ENCODE measurements at regions not wholly inside any gene's neighbourhood (a gene's known extent, or its start where the extent isn't known, plus 50 kb on each side); places are given as distances from the start of the nearest gene placed in this dataset.
"Not testable (repeated sequence)": the region's sequence is repeated elsewhere in the genome, so short reads cannot be mapped to it uniquely, and the experiment has no call there.

DNA sequence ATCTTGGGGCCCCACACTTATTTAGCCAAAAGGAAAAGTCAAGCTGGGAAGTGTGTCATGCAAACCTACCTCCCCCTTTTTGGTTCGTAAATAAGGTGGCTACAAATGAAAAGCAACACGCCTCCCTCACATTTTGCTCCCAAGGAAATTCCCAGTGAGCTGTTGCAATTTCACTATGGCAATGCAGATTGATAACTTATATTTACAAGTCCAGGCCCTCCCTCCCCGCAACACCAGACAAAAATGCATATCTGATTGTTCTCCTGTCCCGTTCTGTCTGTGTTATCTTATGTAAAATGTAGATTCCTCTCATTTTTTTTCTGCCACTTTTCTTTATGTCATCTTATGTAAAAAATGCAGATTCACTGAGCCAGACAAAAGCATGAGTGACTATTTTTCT is 1305.3 kb downstream of the SLITRK5 start:
- DNase-seq (ENCODE audit: low read depth in 2 of 2, low spot score in 1 of 2): no peak

DNA sequence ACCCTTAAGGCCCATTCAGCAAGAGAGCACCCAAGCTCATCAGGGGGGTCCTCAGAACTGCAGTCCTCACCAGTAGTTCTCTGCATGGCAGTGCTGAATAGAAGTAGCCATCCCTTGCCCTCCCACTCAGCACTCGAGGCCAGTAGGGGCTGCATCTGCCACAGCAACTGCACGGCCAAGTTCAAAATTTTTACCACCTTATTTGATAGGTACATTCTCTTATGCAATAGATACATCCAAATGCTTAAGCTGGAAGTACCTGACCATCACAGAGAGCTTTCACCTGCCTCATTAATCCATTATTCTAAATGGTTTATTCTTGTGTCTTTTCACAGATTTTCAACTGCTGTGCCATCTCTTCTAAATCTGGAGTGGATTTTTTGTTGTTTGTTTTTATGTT is 1307.4 kb downstream of the SLITRK5 start:
- no peak for DNase-seq (ENCODE audit: low read depth in 2 of 2, low spot score in 1 of 2)

DNA sequence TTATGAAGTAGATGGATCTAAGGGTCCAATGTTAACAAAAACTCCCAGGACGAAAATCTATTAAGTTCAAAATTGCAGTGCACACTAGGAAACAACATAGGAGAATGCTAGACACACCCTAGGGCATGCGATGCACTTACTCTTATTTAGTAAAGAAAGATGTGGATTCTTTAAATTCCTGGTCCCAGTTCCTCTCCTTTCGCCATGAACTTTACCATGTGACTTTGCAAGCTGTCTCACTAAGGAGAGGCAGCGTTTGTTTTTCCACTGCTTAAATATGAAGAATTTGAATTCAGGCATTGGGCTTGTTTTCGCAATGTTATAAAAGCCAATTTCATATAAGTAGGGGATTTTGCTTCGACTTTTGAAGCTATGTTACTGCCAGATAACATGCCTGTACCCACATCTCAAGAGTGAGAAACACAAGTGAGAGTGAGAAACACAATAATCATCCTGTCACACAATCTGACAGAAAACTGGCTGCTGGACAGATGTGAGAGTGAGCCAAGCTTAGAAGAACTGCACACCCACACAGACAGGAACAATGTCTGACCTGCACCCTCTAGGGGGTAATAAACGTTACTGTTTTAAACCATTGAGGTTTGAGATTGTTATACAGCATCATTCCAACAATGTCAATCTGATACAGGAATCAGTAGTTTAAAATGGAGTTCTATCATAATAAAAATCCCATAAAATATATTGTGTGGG is 1308.4 kb downstream of the SLITRK5 start:
- no peak for DNase-seq (ENCODE audit: low read depth in 2 of 2, low spot score in 1 of 2)

DNA sequence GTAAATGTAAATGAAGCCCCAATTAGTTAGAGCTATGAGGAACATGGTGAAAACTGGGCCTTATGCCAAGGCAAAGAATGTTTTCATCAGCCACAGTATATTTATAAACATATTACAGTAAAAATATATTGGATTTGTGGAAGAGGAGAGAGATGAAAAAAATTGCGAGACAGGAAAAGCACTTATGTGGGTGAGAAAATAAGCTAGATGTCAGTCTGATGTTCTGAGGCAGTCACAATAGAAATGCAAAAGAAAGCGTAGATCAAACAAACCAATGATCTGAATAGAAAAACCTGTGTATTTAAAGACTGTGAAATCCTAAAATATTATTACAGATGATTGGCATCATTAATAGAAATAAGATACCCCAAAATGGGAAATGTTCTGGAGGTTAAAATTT is 1332.5 kb downstream of the SLITRK5 start:
- no peak for DNase-seq (ENCODE audit: low read depth in 2 of 2, low spot score in 1 of 2)

DNA sequence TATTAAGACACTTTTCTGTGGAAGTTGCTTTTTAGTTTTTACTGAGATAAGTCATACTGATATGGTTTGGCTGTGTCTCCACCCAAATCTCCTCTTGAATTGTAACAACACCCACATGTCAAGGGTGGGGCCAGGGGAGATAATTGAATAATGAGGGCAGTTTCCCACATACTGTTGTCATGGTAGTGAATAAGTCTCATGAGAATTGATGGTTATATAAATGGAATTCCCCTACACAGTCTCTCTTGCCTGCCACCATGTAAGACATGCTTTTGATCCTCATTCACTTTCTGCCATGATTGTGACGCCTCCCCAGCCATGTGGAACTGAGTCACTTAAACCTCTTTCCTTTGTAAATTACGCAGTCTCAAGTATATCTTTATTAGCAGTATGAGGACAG is 1340.4 kb downstream of the SLITRK5 start:
- DNase-seq (ENCODE audit: low read depth in 2 of 2, low spot score in 1 of 2): no peak

DNA sequence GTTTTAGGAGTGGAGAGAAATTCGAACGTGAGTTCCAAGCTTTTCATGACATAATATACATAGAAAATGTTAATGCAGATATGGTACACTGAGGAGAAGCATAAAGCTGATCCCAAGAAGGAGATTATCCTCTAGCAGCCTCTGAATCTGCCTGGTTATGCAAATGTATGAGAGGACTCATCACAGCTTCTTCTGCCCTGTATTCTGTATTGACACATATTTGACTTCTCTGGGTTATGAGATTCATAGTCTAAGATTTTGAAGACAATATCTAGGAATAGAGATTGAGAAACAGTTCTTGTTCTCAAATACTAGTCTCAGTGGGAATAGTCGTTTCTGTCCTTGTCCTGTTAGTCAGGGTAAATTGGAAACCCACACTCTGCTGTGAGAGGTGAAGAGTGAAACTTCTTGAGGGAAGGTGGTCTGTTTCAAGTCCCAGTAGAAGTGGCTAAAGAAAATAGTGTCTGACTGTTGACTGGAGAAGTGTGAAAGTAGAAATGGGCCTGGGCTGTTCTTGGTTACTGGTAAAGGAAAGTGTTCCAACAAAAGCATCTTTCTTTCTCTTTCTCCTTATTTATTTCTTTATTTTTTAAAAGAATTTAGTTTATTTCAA is 1356.6 kb downstream of the SLITRK5 start:
- no peak for DNase-seq (ENCODE audit: low read depth in 2 of 2, low spot score in 1 of 2)

DNA sequence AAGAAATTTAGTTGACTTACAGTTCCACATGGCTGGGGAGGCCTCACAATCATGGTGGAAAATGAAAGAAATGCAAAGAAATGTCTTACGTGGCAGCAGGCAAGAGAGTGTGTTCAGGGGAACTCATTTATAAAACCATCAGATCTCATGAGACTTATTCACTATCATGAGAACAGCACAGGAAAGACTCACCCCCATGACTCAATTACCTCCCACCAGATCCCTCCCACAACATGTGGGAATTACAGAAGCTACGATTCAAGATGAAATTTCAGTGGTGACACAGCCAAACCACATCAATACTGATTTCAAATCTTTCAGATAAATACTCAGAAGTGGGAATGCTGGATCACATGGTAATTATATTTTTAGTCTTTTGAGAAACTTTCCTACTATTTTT is 1357.9 kb downstream of the SLITRK5 start:
- no peak for DNase-seq (ENCODE audit: low read depth in 2 of 2, low spot score in 1 of 2)

DNA sequence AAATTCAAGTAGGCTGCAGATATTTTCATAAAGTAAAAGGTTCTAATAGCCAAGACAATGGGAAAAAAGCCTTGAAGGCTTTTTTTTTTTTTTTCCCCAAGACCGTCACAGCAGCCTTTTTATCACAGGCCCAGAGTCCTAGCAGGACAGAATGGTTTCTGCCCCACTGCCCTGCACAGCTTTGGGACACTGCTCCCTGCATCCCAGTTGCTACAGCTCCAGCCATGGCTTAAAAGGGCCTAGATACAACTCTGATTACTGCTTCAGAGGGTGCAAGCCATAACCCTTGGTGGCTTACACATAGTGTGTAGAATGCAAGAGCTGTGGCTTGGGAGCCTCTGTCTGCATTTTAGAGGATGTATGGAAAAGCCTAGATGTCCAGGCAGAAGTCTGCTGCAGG is 1362.8 kb downstream of the SLITRK5 start:
- no peak for DNase-seq (ENCODE audit: low read depth in 2 of 2, low spot score in 1 of 2)

DNA sequence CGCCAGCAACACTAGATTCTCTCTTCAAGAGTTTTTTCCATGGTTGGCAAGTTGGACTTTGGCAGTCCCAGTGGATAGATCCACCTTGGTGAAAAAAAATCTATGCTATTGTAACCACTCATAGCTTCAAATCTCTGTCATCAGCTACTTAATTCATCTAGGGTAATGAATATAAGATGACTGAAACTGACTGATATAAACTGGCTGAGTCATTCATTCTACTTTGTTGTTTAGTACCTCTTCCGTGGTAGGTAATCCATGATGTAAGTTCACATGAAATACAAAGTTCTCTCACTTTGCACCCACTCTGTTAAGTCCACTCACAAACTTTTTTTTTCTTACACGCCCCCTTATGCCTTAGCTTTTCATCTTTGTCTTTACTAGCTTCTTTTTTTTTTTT is 1381.5 kb downstream of the SLITRK5 start:
- no peak for DNase-seq (ENCODE audit: low read depth in 2 of 2, low spot score in 1 of 2)

DNA sequence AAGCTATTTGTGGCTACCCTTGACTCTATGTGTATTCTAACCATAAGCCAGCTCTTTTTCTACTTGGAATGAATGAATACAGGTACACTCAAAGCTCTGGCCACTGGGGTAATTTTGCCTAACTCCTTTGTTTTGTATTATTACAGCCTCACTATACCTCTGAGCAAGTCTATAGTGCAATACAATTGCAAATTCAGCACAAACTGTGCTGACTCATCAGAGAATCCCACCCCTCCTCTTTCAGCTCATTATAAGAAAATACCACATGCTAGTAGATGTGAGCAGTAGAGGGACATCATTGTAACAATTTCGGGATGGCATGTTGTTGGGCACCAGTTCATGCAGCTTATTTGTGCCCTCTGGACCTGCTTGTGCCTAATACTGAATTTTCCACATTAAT is 1382.2 kb downstream of the SLITRK5 start:
- no peak for DNase-seq (ENCODE audit: low read depth in 2 of 2, low spot score in 1 of 2)

DNA sequence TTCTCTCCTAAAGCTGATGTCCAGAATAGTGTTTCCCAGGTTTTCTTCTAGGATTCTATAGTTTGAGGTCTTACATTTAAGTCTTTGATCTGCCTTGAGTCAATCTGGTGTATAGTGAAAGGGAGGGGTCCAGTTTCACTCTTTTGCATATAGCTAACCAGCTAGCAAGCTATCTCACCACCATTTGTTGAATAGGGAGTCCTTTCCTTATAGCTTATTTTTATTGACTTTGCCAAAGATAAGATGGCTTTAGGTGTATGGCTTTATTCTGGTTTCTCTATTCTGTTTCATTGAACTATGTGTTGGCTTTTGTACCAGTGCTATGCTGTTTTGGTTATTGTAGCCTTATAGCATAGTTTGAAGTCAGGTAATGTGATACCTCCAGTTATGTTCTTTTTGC is 1386.1 kb downstream of the SLITRK5 start:
- DNase-seq (ENCODE audit: low read depth in 2 of 2, low spot score in 1 of 2): no peak

DNA sequence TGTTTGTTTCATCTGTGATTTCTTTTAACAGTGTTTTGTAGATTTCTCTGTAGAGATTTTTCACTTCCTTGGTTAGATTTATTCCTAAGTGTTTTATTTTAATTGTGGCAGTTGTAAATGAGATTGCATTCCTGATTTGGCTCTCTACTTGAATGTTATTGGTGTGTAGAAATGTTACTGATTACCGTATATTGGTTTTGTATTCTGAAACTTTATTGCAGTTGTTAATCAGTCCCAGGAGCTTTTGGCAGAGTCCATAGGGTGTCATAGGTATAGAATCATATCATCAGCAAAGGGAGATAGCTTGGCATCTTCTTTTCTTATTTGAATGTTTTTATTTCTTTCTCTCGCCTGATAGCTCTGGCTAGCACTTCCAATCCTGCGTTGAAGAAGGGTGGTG is 1386.7 kb downstream of the SLITRK5 start:
- no peak for DNase-seq (ENCODE audit: low read depth in 2 of 2, low spot score in 1 of 2)

DNA sequence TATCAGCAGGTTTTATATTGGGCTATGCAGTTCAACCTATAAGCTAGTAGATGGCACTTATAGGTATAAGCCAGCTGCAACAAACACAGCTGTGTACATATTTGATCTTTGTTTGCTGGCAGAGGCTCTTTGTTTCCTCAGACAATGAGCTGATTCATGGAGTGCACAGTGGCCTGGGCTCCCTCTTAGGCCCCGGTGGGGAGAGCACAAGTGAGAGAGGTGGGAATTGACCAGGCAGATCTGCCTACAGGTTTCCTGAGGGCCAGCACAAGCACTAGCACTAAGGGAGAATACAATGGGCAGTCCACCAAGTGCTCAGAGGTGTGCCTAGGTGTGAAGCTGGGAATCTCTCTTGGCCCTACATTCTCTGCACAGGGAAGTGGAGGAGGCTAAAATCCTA is 1390.7 kb downstream of the SLITRK5 start:
- DNase-seq (ENCODE audit: low read depth in 2 of 2, low spot score in 1 of 2): no peak

DNA sequence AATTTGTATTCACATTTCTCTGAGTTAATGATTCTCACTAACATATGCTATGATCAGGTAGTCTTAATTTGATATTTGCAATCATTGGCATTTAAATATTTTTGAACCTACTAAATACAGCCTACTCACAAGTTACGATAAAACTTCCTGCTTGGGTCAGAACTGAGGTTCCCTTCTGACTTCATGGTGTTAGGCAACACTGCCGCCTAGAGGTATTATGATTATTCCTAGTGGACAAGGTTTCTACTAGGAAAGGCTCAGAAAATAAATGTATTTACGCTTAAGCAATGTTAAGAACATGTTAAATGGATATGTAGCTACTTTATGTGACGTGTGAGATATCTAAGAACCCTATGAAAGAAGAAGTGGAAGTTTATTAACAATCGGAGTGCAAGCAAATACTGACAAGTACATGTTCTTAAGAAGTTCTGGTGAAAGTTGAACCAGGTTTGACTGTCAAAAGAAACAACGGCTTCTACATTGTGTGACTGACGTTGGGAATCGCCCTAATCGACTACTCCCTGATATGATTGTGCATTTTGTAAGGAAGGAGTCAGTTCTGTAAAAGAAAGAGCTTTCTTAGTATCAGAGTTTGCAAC is 1395.8 kb downstream of the SLITRK5 start:
- no peak for DNase-seq (ENCODE audit: low read depth in 2 of 2, low spot score in 1 of 2)

DNA sequence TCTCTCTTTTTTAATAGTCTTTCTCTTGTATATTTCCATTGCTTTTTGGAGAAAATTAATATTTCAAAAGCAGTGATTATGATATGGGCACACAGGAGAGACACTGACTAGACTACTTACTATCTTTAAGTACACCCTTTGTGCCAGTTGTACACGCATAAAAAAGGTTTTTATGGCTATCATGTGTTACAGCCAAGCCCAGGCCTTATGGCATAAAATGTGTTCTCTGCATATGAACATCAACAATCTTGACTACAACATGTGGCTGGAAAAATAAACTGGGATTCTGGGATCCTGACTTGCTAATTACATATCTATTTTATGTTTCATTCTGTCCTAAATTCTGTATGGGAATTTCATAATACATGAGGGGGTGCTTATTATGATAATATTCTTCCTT is 1401.8 kb downstream of the SLITRK5 start:
- no peak for DNase-seq (ENCODE audit: low read depth in 2 of 2, low spot score in 1 of 2)

DNA sequence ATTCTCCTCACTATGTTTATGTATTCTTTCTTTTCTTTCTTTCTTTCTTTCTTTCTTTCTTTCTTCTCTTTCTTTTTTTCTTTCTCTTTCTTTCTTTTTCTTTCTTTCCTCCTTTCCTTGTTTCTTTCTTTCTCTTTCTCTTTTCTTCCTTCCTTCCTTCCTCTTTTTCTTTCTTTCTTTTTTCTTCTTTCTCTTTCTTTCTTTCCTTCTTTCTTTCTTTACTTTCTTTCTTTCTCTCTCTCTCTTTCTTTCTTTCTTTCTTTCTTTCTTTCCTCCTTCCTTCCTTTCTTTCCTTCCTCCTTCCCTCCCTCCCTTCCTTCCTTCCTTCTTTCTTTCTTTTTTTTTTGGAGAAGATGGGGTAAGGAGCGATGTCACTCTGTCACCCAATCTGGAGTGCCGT is 1405.5 kb downstream of the SLITRK5 start:
- DNase-seq (ENCODE audit: low read depth in 2 of 2, low spot score in 1 of 2): no peak

DNA sequence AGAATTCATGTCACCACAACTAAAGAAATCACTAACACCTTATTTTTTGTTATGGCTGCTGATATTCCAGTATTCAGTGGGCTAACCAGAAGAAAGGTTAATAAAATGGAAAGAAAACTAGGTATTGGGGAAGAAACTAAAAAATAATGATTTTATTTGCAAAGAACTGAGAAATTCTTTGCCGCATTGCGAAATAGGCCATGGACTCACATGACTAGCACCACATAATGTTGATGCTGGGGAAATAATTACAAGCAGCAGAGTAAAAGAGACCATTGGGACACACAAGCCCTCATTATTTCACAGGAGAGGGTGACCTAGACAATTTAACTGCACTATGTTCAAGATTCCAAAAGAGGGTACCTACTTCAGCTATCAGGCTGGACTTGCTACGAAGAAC is 1411.5 kb downstream of the SLITRK5 start:
- no peak for DNase-seq (ENCODE audit: low read depth in 2 of 2, low spot score in 1 of 2)

DNA sequence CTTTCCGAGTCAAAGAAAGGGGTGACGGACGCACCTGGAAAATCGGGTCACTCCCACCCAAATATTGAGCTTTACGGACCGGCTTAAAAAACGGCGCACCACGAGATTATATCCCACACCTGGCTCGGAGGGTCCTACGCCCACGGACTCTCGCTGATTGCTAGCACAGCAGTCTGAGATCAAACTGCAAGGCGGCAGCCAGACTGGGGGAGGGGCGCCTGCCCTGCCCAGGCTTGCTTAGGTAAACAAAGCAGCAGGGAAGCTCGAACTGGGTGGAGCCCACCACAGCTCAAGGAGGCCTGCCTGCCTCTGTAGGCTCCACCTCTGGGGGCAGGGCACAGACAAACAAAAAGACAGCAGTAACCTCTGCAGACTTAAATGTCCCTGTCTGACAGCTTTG is 1416.9 kb downstream of the SLITRK5 start:
- not testable (repeated sequence) for DNase-seq (ENCODE audit: low read depth in 2 of 2, low spot score in 1 of 2)

DNA sequence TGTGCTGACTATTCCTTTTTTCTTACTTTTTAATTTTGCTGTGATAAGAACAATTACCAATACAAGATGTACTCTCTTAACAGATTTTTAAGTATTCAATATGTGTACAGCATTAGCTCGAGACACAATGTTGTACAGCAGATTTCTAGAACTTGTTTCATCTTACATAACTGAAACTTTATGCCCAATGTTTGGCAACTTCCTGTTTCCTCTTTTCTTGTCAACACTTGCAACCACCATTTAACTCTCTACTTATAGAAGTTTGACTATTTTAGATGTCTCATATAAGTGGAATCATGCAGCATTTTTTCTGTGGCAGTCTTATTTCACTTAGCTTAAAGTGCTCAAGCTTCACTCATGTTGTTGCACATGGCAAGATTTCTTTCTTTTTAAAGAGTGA is 1426.8 kb downstream of the SLITRK5 start:
- DNase-seq (ENCODE audit: low read depth in 2 of 2, low spot score in 1 of 2): no peak

DNA sequence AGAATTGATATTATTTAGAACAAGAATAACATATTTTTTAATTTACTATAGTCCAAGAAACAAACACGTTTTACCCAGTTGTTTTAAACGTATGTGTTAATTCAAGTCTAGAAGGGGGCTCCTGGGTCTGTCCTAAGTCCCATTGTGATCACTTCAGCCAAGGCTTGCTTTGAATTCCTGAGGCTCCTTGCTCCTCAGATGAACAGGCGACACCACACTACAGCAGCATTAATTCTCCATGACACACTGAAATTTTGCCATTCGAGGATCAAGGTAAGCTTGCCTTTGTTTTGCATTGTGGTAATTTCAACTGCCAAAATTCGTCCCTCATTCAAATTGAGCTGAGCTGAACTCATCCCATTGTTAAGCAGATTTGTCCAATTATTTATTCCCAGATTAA is 1442.6 kb downstream of the SLITRK5 start:
- DNase-seq (ENCODE audit: low read depth in 2 of 2, low spot score in 1 of 2): no peak

DNA sequence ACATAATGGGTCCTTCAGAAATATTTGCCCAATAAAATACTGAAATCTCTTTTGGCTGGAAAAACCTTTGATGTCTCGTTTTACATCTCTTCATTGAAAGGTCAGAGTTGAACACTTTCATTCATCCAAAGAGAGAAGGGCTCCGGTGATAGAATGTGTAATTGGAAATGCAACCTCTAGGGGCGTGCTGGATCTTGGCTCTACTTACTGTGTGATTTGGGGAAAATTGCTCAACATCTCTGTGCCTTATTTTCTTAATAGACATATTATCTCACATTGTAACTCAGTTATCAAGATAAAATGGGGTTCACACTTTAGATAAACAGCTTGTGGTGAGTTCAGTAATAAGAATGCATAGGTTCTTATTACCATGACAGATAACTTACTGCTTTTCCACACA is 1444.1 kb downstream of the SLITRK5 start:
- no peak for DNase-seq (ENCODE audit: low read depth in 2 of 2, low spot score in 1 of 2)

DNA sequence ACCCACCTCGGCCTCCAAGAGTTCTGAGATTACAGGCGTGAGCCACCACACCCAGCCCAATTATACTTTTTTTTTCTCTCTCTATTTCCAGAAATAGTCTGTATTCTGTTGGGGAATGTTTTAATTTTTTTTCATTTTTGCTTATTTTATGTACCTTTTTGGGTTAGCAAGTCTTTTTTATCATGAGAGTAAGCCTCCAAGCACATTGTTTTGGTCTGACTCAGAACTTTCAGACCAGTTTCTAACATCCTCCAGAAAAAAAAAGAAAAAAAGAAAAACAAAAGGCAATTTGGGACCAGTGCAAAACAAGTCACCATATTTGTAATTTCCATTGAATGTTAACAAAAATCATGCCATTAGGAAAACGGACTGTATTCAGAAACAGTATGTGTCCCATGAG is 1465.5 kb downstream of the SLITRK5 start:
- DNase-seq (ENCODE audit: low read depth in 2 of 2, low spot score in 1 of 2): no peak

DNA sequence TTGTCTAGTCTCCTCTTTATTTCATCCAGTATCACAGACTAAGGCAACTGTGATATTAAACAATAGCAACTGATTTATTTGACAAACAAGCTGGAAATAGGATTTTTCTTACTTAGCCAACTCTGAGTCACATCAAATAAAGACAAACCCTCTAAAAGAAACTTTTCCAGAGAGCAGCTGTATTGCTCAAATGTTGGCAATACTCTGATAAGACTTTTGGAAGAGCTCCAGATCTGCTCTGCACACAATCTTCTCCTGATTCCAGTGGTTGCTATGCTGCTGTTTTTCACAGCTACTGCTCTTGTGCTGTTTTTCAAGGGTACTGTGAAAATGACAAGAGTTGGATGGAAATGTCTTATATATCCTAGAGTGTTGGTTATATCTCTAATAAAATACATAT is 1479.2 kb downstream of the SLITRK5 start:
- DNase-seq (ENCODE audit: low read depth in 2 of 2, low spot score in 1 of 2): no peak
